SJCRH30 (cell line): ENCODE measurements at regions not wholly inside any gene's neighbourhood (a gene's known extent, or its start where the extent isn't known, plus 50 kb on each side); places are given as distances from the start of the nearest gene placed in this dataset.

Source experiments
- DNase-seq, 2 experiments: peaks; one replicate each; pipeline ENCODE4 v3.0.0-alpha.2; 2015 to 2020
- H3K27ac ChIP-seq: fragments of 250-450 bp; sonication (Bioruptor Pico); 2 replicates; pipeline ENCODE4 v1.5.1; 2020; ENCODE audit warnings: mild to moderate bottlenecking, moderate library complexity
- H3K27me3 ChIP-seq: fragments of 250-450 bp; sonication (Bioruptor Pico); 2 replicates; pipeline ENCODE4 v1.5.1; 2020; ENCODE audit warnings: mild to moderate bottlenecking, moderate library complexity
- H3K36me3 ChIP-seq: fragments of 250-450 bp; sonication (Bioruptor Pico); 2 replicates; pipeline ENCODE4 v1.5.1; 2020; ENCODE audit warnings: mild to moderate bottlenecking, moderate library complexity
- H3K4me1 ChIP-seq: fragments of 250-450 bp; sonication (Bioruptor Pico); 2 replicates; pipeline ENCODE4 v1.5.1; 2020; ENCODE audit warnings: mild to moderate bottlenecking, moderate library complexity
- H3K4me3 ChIP-seq: fragments of 250-450 bp; sonication (Bioruptor Pico); 2 replicates; pipeline ENCODE4 v1.5.1; 2020; ENCODE audit warnings: mild to moderate bottlenecking, moderate library complexity
- H3K9me3 ChIP-seq: fragments of 250-450 bp; sonication (Bioruptor Pico); replicated peaks from 2 replicates; pipeline ENCODE4 v1.5.1; 2020; ENCODE audit warnings: mild to moderate bottlenecking, moderate library complexity

- DNase-seq = no peak
- no peaks in the 10 kb centered on the region for H3K27me3 ChIP-seq
- no peaks in the 10 kb centered on the region for H3K36me3 ChIP-seq
- H3K4me3 ChIP-seq = no peak overlapping the region
- H3K9me3 ChIP-seq = peaks cover 8% of the 10 kb centered on the region
- no peaks in the 10 kb centered on the region for H3K4me1 ChIP-seq
- no peak overlapping the region for H3K27ac ChIP-seq
These were observed 324.7 kb upstream of the CNR1 start for GRCh38 chr6:88490908-88491264.

DNA sequence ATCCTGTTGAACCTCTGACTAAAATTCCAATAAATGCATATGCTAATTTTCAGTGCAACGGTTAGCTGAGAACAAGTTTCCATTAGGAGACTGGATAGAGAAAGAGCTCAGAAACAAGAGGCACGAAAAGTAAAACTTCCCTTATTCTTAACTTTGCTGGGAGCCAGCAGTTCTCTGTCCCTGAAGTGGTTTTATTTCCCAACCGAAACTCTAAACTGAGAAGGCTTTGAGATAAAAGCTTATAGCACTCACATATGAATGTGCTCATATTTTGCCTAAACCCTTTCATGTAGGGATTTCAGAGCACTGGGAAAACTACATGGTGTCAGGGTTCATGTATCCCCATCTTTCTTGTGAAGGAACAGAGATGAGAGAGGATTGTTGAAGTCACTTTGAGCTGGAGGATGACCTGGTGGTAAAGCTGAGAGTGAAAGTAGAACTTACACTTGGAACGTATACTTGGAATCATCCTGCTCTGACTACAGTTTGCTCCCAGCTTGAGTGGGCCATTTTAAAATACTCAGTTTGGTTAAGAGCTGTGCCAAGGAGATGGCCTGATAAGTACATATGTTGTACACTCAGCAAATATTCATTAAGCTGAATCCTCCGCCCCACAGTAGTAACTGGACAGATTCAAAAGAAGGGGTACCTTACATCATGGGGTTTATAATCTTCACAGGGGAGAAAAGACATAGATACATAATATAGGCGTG, 324.2 kb upstream of the CNR1 start:
- no peak overlapping the region for H3K27ac ChIP-seq
- H3K4me3 ChIP-seq = no peak overlapping the region
- H3K4me1 ChIP-seq = no peaks in the 10 kb centered on the region
- H3K36me3 ChIP-seq = no peaks in the 10 kb centered on the region
- peaks cover 8% of the 10 kb centered on the region for H3K9me3 ChIP-seq
- no peak for DNase-seq
- no peaks in the 10 kb centered on the region for H3K27me3 ChIP-seq

DNA sequence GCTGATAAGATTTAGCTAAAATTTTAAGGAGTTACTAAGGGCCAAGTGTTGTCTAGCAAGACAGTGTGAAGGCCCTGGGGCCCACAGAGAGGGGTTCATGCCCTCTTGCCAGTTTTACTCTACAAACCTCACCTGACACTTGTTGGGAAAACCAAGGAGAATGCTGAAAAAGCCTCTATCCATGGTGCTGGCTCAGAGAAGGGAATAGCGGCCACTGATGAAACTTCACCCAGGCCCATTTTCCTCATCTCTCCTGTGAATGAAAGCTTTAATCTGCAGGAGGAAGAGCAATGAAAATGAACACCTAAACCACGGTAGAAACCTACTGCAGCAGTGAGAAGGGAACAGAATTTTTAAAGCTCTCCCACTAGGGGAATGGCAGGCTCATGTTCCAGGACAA, 317.3 kb upstream of the CNR1 start:
- Histone ChIP-seq H3K27me3 (no peaks in the 10 kb centered on the region), H3K4me3 (no peak overlapping the region), H3K36me3 (no peaks in the 10 kb centered on the region), H3K27ac (no peak overlapping the region), H3K4me1 (no peaks in the 10 kb centered on the region), H3K9me3 (peaks cover 7% of the 10 kb centered on the region)
- DNase-seq = peak in 1 of 2 experiments; percentile 19

- no peak overlapping the region for H3K27ac ChIP-seq
- no peak for DNase-seq
- no peak overlapping the region for H3K4me3 ChIP-seq
- H3K27me3 ChIP-seq = no peaks in the 10 kb centered on the region
- peaks cover 7% of the 10 kb centered on the region for H3K9me3 ChIP-seq
- no peaks in the 10 kb centered on the region for H3K36me3 ChIP-seq
- H3K4me1 ChIP-seq = no peaks in the 10 kb centered on the region
These were observed 316.3 kb upstream of the CNR1 start for GRCh38 chr6:88482465-88482864.

DNA sequence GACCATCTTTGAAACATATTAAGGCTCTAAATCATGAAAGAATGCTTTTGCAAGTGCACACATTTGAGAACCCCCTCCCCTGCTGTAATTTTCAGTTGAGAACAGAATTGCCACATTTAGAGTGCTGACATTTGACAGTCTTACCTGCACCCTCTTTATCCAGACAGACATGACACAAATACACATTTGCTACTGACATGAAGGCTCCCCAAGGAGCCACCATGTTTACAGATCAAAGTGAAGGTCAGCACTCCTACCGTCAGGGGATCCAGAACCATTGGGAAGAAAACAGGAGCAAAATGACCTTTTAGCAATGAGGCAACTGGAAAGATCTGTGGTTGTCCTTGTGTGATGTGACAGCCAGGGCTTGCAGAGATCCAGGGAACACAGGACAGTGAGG, 315.4 kb upstream of the CNR1 start:
- Histone ChIP-seq H3K9me3 (peaks cover 13% of the 10 kb centered on the region), H3K4me1 (no peaks in the 10 kb centered on the region), H3K27ac (no peak overlapping the region), H3K36me3 (no peaks in the 10 kb centered on the region), H3K27me3 (no peaks in the 10 kb centered on the region), H3K4me3 (no peak overlapping the region)
- DNase-seq = no peak

DNA sequence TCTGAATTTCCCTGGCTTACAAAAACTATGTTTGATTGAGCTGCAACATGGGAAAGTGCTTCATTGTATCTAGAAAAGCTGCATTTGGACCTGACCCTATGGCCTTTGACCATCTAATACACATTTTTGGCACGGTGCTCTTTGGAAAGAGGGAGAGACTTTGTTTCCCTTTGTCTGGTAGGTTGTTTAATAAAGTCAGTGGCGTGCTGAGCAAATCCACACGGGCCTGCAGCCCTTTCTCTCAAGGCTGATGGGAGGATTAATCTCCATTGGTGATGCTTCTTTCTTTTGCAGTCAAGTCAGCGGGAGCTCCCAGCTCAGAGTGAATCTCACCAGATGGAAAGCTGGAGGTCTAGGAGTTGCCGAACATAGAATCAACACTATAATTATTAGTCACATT, 314.7 kb upstream of the CNR1 start:
- no peak overlapping the region for H3K4me3 ChIP-seq
- H3K36me3 ChIP-seq = no peaks in the 10 kb centered on the region
- no peaks in the 10 kb centered on the region for H3K27me3 ChIP-seq
- DNase-seq = no peak
- no peaks in the 10 kb centered on the region for H3K4me1 ChIP-seq
- no peak overlapping the region for H3K27ac ChIP-seq
- peaks cover 13% of the 10 kb centered on the region for H3K9me3 ChIP-seq

DNA sequence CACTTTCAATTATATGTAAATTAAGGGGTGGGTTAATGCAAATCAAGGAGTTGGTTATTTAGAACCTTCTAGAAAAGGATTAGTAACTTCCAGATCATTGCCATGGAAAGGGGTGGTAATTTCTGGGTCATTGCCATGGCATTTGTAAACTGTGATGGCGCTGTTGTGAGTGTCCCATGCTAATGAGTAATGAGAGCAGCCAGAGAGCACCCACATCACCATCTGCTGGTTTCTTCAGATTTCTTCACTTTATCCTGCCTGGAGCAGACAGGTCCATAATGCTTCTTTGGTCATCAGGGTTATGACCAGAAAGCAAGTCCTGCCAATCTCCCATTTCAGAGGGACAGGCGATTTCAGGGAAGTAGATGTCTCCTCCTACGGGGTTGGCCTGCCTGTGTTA, 311.3 kb upstream of the CNR1 start:
- Histone ChIP-seq H3K4me3 (no peak overlapping the region), H3K27ac (no peak overlapping the region), H3K9me3 (peaks cover 6% of the 10 kb centered on the region; the same call in 1 of the 2 replicates), H3K27me3 (no peaks in the 10 kb centered on the region), H3K4me1 (no peaks in the 10 kb centered on the region), H3K36me3 (no peaks in the 10 kb centered on the region)
- DNase-seq = no peak

GRCh38 chr6:88476388-88476787, 310.2 kb upstream of the CNR1 start:
- H3K27ac ChIP-seq = no peak overlapping the region
- DNase-seq = no peak
- H3K27me3 ChIP-seq = no peaks in the 10 kb centered on the region
- H3K4me3 ChIP-seq = no peak overlapping the region
- no peaks in the 10 kb centered on the region for H3K4me1 ChIP-seq
- H3K9me3 ChIP-seq = peaks cover 6% of the 10 kb centered on the region; the same call in 1 of the 2 replicates
- no peaks in the 10 kb centered on the region for H3K36me3 ChIP-seq

DNA sequence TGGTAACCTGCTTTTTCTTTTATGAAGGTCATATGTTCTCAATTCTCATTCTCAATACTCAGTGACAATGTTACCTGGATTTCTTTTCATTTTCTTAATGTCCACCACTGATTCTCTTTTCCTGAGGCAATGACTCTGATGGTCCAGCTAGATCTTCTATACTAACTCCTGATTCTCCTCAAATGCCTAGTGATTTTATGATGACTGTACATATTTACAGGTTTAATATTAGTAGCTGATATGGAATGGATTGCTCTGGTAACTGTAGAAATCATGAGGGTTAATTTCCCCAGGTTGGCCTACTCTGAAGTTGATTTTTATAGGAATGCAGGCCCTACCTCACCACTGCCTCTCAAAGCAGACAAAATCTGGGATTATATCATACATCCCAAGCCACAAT, 308.6 kb upstream of the CNR1 start:
- Histone ChIP-seq H3K4me1 (no peaks in the 10 kb centered on the region), H3K27me3 (no peaks in the 10 kb centered on the region), H3K36me3 (no peaks in the 10 kb centered on the region), H3K4me3 (no peak overlapping the region), H3K9me3 (peaks cover 6% of the 10 kb centered on the region; the same call in 1 of the 2 replicates), H3K27ac (no peak overlapping the region)
- no peak for DNase-seq

DNA sequence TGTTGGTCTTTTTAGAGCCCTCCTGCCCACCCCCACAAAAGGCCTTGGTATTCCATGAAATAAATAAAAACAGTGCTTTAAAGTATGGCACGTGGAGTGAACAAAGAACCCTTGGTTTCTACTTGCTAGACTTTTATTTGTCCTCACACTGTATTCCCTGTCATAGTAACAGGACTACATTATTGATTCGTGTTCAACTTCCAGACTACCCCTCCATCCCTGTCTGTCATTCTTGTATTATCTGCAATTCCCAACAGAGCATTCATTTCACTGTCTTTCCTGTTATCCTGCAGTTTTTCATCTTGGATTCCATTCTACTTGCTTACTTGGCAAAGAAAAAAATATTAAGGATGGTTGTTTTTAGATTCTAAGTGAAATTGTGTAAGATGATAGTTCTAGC, 307.4 kb upstream of the CNR1 start:
- no peaks in the 10 kb centered on the region for H3K36me3 ChIP-seq
- DNase-seq = no peak
- no peaks in the 10 kb centered on the region for H3K27me3 ChIP-seq
- no peaks in the 10 kb centered on the region for H3K4me1 ChIP-seq
- peak overlapping the region; percentile 37; the same call in 1 of the 2 replicates for H3K27ac ChIP-seq
- no peak overlapping the region for H3K4me3 ChIP-seq
- peaks cover 6% of the 10 kb centered on the region; the same call in 1 of the 2 replicates for H3K9me3 ChIP-seq

DNA sequence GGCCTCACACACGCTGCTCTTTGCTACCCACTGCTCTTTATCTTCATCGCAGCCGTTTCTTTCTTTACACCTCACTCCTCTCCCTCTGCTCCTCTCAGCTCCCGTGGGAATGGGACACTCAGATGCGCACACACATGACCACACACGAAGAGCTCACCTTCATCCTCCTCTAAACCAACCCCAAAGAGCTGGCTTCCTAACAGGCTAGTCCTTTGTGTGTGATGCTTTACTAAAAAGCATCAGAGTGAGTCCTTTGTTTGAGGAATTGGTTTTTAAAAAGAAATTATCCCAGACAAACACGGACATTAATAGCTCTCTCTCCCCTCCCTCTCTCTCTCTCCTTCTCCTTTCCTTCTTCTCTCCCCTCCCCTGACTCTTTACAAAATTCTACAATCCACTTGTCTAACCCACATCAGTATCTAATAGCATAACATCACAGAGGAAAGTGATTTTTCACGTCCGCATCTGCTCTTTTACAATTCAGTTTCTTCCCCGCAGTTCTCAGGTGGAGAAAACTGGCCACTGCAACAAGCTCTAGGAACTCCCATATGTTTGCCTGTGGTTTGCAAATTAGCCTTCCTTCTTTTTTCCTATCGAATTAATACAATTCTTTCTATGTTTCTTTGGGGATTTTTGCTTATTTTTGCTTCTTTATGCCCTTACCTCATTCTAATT, 306.8 kb upstream of the CNR1 start:
- DNase-seq = peak; percentile 52 to 75
- H3K4me3 ChIP-seq = peak overlapping the region; percentile 39
- H3K27ac ChIP-seq = peak overlapping the region; percentile 37
- H3K27me3 ChIP-seq = no peaks in the 10 kb centered on the region
- no peaks in the 10 kb centered on the region for H3K4me1 ChIP-seq
- H3K9me3 ChIP-seq = peaks cover 6% of the 10 kb centered on the region; the same call in 1 of the 2 replicates
- H3K36me3 ChIP-seq = no peaks in the 10 kb centered on the region

DNA sequence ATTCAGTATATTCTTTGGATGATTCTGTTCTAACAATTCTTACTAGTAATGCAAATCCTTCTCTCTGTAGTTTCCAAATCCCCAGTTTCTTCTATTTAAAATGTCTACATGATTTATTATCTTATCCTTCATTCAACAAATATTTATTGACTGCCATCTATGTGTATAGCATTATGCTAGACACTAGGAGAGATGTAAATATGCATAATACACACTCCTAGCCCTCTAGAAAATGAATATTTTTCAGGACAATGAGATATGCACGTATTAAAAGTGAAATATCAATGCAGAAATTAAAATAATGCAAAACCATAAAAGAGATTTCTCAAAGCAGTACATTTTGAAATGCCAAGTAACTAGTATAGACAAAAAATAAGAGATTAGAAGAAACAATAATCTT, 293.5 kb upstream of the CNR1 start:
- Histone ChIP-seq H3K36me3 (no peaks in the 10 kb centered on the region), H3K9me3 (no peaks in the 10 kb centered on the region), H3K27me3 (no peaks in the 10 kb centered on the region), H3K4me1 (peaks cover 3% of the 10 kb centered on the region; the same call in 1 of the 2 replicates), H3K27ac (no peak overlapping the region), H3K4me3 (no peak overlapping the region)
- DNase-seq = no peak

GRCh38 chr6:88459189-88459588, 293.0 kb upstream of the CNR1 start:
- no peak for DNase-seq
- Histone ChIP-seq H3K4me1 (peaks cover 4% of the 10 kb centered on the region; the same call in 1 of the 2 replicates), H3K9me3 (no peaks in the 10 kb centered on the region), H3K4me3 (no peak overlapping the region), H3K36me3 (no peaks in the 10 kb centered on the region), H3K27ac (no peak overlapping the region), H3K27me3 (no peaks in the 10 kb centered on the region)

- H3K36me3 ChIP-seq = no peaks in the 10 kb centered on the region
- no peak overlapping the region for H3K27ac ChIP-seq
- peaks cover 4% of the 10 kb centered on the region; the same call in 1 of the 2 replicates for H3K4me1 ChIP-seq
- no peak for DNase-seq
- no peak overlapping the region for H3K4me3 ChIP-seq
- no peaks in the 10 kb centered on the region for H3K27me3 ChIP-seq
- H3K9me3 ChIP-seq = no peaks in the 10 kb centered on the region
These were observed 292.5 kb upstream of the CNR1 start for GRCh38 chr6:88458662-88459061.

- no peak overlapping the region for H3K27ac ChIP-seq
- no peaks in the 10 kb centered on the region for H3K36me3 ChIP-seq
- DNase-seq = no peak
- H3K27me3 ChIP-seq = no peaks in the 10 kb centered on the region
- H3K4me3 ChIP-seq = no peak overlapping the region
- H3K9me3 ChIP-seq = no peaks in the 10 kb centered on the region; the same call in 1 of the 2 replicates
- peaks cover 4% of the 10 kb centered on the region; the same call in 1 of the 2 replicates for H3K4me1 ChIP-seq
These were observed 290.2 kb upstream of the CNR1 start for GRCh38 chr6:88456221-88456859.
